Stimulated activated CD4-positive, alpha-beta T cell treated with anti-CD3 and anti-CD28 coated beads, Interleukin-15, amount 100 ng/mL, for 24 hours (primary cell): ENCODE measurements at regions not wholly inside any gene's neighbourhood (a gene's known extent, or its start where the extent isn't known, plus 50 kb on each side); places are given as distances from the start of the nearest gene placed in this dataset.

ENCODE experiments used
- DNase-seq: peaks from one replicate; pipeline ENCODE4 v3.0.0-alpha.2; 2020

DNA sequence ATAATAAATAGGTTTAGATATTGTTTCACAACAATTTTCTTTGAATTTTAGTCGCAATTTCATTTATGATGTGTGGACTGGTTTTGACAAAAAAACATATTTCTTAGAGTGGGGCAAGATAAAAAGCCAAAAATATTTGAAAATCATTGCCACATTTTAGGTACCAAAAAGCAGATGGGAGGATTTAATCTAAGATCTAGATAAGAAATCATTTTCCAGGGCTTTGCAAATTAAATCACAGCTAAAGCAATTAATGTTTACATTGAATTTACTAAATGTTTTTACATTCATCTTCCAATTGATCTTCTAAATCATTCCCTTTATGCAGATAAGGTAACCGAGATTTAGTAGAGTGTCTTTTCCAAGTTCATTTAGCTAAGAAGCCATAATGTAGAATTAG is 1386.0 kb upstream of the TENM4 start:
- no peak for DNase-seq

- no peak for DNase-seq
Measured at GRCh38 chr11:80822308-80822707, 1381.5 kb upstream of the TENM4 start.

GRCh38 chr11:80819271-80819670 is 1378.4 kb upstream of the TENM4 start:
- DNase-seq: no peak

GRCh38 chr11:80816966-80817365 is 1376.1 kb upstream of the TENM4 start:
- no peak for DNase-seq

- no peak for DNase-seq
Measured at GRCh38 chr11:80816454-80816847, 1375.6 kb upstream of the TENM4 start.

DNA sequence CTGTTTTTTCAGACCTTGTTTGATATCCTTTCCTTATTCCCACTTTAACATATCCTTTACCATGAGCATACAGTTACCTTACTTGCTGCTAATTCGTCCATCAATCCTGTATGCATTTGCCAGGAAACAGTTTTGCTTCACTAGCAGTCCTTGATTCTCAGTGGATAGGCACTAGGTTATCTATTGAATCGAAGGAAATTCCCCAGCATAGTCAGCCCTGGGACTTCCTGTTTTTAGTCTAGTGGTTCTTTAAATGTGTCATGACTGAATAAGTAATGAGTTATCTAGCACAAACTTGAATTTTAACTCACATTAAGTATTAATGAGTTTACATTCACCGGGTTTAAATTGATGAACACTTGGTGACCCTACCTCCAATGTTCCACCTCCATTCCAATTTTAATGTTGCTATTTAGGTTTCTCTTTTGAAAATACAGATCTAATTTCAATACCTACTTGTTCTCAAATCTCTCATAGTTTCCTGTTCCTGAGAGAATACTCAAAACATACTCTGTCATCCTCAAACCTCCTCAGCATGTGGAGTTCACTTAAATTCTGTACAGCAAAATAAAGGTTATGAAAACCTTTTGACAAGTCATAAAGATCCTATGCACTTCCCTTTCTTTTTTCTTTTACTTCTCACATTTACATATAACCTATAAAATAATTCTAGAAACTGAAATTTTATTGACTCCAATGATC is 1375.1 kb upstream of the TENM4 start:
- DNase-seq: no peak

- DNase-seq: no peak
Measured at GRCh38 chr11:80814813-80815212, 1374.0 kb upstream of the TENM4 start.

GRCh38 chr11:80810695-80811094 is 1369.9 kb upstream of the TENM4 start:
- DNase-seq: no peak

DNA sequence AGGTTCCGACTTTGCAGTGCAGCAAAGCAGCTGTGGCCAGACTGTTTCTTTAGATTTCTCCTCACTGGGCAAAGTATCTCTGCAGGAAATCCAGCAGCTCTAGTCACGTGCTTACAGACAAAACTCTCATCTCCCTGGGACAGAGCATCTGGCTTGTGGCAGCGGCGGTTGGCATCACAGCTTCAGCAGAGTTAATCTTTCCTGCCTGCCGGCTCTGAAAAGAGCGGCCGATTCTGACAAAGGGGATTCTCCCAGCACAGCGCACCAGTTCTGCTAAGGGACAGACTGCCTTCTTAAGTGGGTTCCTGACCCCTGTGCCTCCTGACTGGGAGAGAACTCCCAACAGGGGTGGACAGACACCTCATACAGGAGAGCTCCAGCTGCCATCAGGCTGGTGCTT is 1357.3 kb upstream of the TENM4 start:
- DNase-seq: no peak

GRCh38 chr11:80783561-80783960 is 1342.7 kb upstream of the TENM4 start:
- DNase-seq: no peak

GRCh38 chr11:80782135-80782885 is 1341.5 kb upstream of the TENM4 start:
- no peak for DNase-seq

DNA sequence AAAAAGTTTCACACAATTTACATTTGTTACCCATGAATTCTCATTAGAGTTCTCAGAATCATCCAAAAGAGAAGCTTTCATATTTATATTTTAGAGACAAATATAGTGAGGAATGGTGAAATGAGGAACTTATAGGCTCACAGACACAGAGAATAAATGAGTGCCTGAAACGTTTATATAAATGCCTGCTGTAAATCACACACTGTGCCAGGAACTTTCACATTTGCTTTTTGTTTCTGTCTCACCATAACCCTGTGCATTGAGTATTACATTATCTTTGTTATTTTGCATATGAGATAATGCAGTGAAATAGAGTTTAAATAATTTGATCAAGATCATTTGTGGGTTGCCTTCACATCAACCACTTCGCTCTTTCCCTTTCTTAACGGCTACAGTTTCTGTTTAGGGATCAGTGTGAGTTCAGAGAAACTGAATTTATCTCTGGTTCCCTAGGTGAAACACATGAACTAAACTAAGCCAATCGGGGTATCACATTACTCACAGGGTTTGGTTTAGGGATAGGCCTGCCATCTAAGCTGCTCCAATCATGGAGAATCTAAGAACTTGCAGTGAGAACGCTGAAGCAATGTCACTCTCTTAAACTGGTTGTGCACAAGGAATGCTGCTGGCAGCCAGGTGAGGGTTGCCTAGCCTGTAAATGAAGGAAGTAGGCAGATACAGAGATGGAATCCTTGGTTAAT is 1339.2 kb upstream of the TENM4 start:
- DNase-seq: no peak

GRCh38 chr11:80778941-80779340 is 1338.1 kb upstream of the TENM4 start:
- DNase-seq: no peak

DNA sequence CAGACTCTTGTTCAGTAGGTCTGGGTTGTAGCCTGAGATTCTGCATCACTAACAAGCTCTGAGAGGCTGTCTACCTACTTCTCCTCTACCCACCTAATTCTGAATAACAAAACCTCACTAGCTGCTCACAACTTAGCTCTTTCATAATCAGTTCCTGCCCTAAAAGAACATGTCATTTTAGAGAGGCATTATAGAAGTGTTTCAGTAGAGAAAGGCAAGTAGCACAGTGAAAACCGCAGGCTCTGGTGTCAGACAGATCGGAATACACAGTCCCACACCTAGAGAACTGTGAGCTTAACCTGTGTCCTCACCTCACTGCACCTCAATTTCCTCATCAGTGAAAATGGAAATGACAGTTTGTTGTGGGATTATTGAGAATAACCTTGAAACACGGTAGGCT is 1337.6 kb upstream of the TENM4 start:
- DNase-seq: no peak

DNA sequence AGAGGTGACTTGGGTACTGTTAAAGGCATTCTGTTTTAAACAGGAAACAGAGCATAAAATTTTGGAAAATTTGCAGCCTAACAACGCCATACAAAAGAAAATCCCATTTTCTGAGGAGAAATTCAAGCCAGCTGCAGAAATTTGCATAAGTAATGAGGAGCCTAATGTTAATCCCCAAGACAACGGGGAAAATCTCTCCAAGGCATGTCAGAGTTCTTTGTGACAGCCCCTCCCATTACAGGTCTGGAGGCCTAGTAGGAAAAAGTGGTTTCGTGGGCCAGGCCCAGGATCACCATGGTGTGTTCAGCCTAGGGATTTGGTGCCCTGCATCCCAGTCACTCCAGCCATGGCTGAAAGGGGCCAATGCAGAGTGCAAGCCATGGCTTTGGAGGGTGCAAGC is 1333.1 kb upstream of the TENM4 start:
- DNase-seq: no peak

DNA sequence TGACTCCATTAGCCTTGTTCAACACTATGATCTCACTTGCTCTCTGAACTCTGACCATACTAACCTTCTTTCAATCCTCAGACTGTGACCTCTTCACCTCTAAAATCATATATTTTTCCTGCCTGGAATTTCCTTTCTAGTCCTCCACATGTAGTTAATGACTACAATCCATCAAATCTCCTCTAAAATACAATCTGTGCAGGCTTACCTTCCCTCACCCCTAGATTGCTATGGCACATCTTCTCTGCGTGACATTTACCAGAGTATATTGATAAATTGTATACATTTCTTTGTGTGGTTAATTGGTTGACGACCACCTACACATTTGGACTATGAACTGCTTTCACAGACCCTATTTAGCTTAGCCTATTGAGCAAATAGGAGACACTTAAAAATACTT is 1330.2 kb upstream of the TENM4 start:
- no peak for DNase-seq

DNA sequence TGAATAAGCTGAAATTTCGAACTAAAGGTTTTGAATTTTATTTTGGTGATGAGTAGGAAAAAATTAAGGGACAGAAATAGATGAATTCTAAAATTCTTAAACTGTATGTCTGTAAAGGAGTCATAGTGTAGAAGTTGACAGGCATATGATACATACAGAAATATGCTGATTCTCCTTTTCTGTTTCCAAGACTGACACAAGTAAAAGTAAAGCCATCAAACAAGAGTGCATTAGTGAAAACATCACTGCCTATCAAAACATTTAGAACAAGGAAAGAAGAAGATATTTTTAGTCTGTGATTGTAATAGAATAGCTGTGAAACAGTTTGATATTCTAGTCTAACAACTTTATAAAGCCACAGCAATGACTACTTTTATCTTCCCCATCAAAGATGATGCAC is 1318.0 kb upstream of the TENM4 start:
- no peak for DNase-seq

- no peak for DNase-seq
Measured at GRCh38 chr11:80748207-80748925, 1307.5 kb upstream of the TENM4 start.

DNA sequence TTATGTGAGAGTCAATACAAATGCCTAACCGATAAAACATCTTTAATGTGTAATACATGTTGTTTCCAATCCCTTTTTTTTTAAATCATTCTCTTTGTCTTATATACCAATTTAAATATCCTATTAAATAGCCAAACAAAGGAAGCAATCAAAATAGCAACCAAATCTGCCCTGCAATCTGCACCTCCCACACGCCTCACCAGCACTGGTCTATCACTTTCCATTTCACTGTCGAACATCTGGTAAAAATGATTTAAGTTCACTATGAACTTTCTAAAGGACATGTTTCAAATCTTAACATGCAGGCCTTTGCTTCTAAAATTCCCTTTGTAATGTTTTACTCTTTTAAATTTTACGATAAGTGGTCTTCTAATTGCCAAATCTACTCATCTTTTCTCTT is 1305.5 kb upstream of the TENM4 start:
- DNase-seq: no peak

GRCh38 chr11:80745416-80745815 is 1304.6 kb upstream of the TENM4 start:
- no peak for DNase-seq

- no peak for DNase-seq
Measured at GRCh38 chr11:80733790-80734189, 1293.0 kb upstream of the TENM4 start.

GRCh38 chr11:80733361-80733760 is 1292.5 kb upstream of the TENM4 start:
- no peak for DNase-seq

GRCh38 chr11:80727315-80727714 is 1286.5 kb upstream of the TENM4 start:
- DNase-seq: no peak
